Tibial nerve (tissue), 4 donors: ENCODE measurements at regions not wholly inside any gene's neighbourhood (a gene's known extent, or its start where the extent isn't known, plus 50 kb on each side); places are given as distances from the start of the nearest gene placed in this dataset.

Experiments used
- CTCF ChIP-seq, 5 experiments: fragments of 200-600 bp in 3 of 5; fragments of 450-650 bp in 2 of 5; sonication (generic) in 3 of 5; IDR thresholded peaks; one replicate each; pipeline ENCODE4 v1.5.1; 2016 to 2019; ENCODE audit warnings: antibody characterized with exemption in 5 of 5, mild to moderate bottlenecking in 3 of 5, moderate library complexity in 2 of 5
- EP300 ChIP-seq, 2 donors: sonication (generic); formaldehyde crosslinking; IDR thresholded peaks; one replicate each; pipeline ENCODE4 v1.6.1; 2017; ENCODE audit warnings: antibody characterized with exemption in 2 of 2, mild to moderate bottlenecking in 1 of 2
- POLR2A ChIP-seq, 2 donors: fragments of 450-650 bp; IDR thresholded peaks; one replicate each; pipeline ENCODE4 v1.6.1; 2017; ENCODE audit warnings: antibody characterized with exemption in 2 of 2, mild to moderate bottlenecking in 2 of 2, moderate library complexity in 2 of 2

GRCh38 chr10:27440478-27440877 lies 63.6 kb upstream of the RAB18 start:
- TF ChIP-seq CTCF (IDR thresholded peaks at IDR 0.05) (no peak), POLR2A (IDR thresholded peaks at IDR 0.05) (no peak), EP300 (IDR thresholded peaks at IDR 0.05) (no peak)
